Heart left ventricle (tissue), 13 donors: ENCODE measurements at regions not wholly inside any gene's neighbourhood (a gene's known extent, or its start where the extent isn't known, plus 50 kb on each side); places are given as distances from the start of the nearest gene placed in this dataset.

Experiments used
- CTCF ChIP-seq, 12 donors: fragments of 200-600 bp; sonication (generic) in 4 of 12; IDR thresholded peaks; one replicate each; pipeline versions ENCODE4 v1.5.0 to v1.8.0; 2018 to 2022; ENCODE audit warnings: antibody characterized with exemption in 12 of 12, mild to moderate bottlenecking in 5 of 12
- POLR2A ChIP-seq, 2 donors: fragments of 450-650 bp; IDR thresholded peaks; one replicate each; pipeline ENCODE4 v1.6.1; 2017; ENCODE audit warnings: antibody characterized with exemption in 2 of 2, mild to moderate bottlenecking in 2 of 2, moderate library complexity in 2 of 2
- donor health status: ischemic (EF 13 %, LVEDD 7.1; RV severe dilation, severe dysfunction).
- donor health status: DM: no; HTN: yes; CAD: no.
- donor health status: DM: no; HTN: no; CAD: no.
- donor health status: ischemic (EF 25% LVEDD 6.9; RV normal size, moderate dysfunction).
- donor health status: ischemic (EF 25% LVEDD 5.7; RV mildly dilated, moderate dysfunction).
- donor health status: ischemic (EF 35%, LVEDD 5.7; RV mildly dilated, moderate dysfunction).
- donor health status: nonischemic (EF 11% LVEDD 7.7; RV severe dilation, severe dysfunction).
- donor health status: DM: yes; HTN: yes; CAD: no.
- donor health status: PGD.
- donor health status: ischemic (EF 29% LVEDD 5.4; RV normal size, mild dysfunction).
- donor health status: nonischemic (EF 23%, LVEDD 6.1; RV moderate dilation, normal function).

- no peak for TF ChIP-seq CTCF (IDR thresholded peaks at IDR 0.05)
- no peak for TF ChIP-seq POLR2A (IDR thresholded peaks at IDR 0.05)
Measured at GRCh38 chr12:43226151-43226550, 325.9 kb downstream of the ADAMTS20 start.
